ENCODE measurements at regions not wholly inside any gene's neighbourhood (a gene's known extent, or its start where the extent isn't known, plus 50 kb on each side); places are given as distances from the start of the nearest gene placed in this dataset.
"Not testable (repeated sequence)": the region's sequence is repeated elsewhere in the genome, so short reads cannot be mapped to it uniquely, and the experiment has no call there.

GRCh38 chr7:68025369-68025768 is 1028.7 kb downstream of the TYW1 start:
- no peak for DNase-seq

- DNase-seq = no peak
Measured at GRCh38 chr7:68030530-68030929, 1033.9 kb downstream of the TYW1 start.

- no peak for DNase-seq
Measured at GRCh38 chr7:68031180-68031943, 1034.7 kb downstream of the TYW1 start.

- DNase-seq = no peak
Measured at GRCh38 chr7:68038621-68039314, 1042.1 kb downstream of the TYW1 start.

GRCh38 chr7:68041554-68041953 is 1044.9 kb downstream of the TYW1 start:
- DNase-seq = no peak

- no peak for DNase-seq
Measured at GRCh38 chr7:68043546-68043945, 1046.9 kb downstream of the TYW1 start.

GRCh38 chr7:68050627-68051026 is 1054.0 kb downstream of the TYW1 start:
- DNase-seq = no peak

- DNase-seq = no peak
Measured at GRCh38 chr7:68058014-68058413, 1061.4 kb downstream of the TYW1 start.

- DNase-seq = no peak
Measured at GRCh38 chr7:68063171-68063570, 1066.5 kb downstream of the TYW1 start.

- no peak for DNase-seq
Measured at GRCh38 chr7:68065581-68065980, 1068.9 kb downstream of the TYW1 start.

GRCh38 chr7:68067845-68068244 is 1071.2 kb downstream of the TYW1 start:
- DNase-seq = no peak

GRCh38 chr7:68070992-68071391 is 1074.4 kb downstream of the TYW1 start:
- no peak for DNase-seq

GRCh38 chr7:68073701-68074100 is 1077.1 kb downstream of the TYW1 start:
- DNase-seq = no peak

- DNase-seq = no peak
Measured at GRCh38 chr7:68074242-68074641, 1077.6 kb downstream of the TYW1 start.

- no peak for DNase-seq
Measured at GRCh38 chr7:68078157-68078710, 1081.6 kb downstream of the TYW1 start.

GRCh38 chr7:68082066-68082960 is 1085.7 kb downstream of the TYW1 start:
- DNase-seq = not testable (repeated sequence)

GRCh38 chr7:68082961-68083657 is 1086.5 kb downstream of the TYW1 start:
- not testable (repeated sequence) for DNase-seq

- DNase-seq = no peak
Measured at GRCh38 chr7:68087401-68087800, 1090.8 kb downstream of the TYW1 start.

- no peak for DNase-seq
Measured at GRCh38 chr7:68088879-68089278, 1092.2 kb downstream of the TYW1 start.

- DNase-seq = not testable (repeated sequence)
Measured at GRCh38 chr7:68090256-68090655, 1093.6 kb downstream of the TYW1 start.

GRCh38 chr7:68103319-68103718 is 1106.7 kb downstream of the TYW1 start:
- DNase-seq = no peak

GRCh38 chr7:68107261-68107660 is 1110.6 kb downstream of the TYW1 start:
- no peak for DNase-seq
